OCI-LY3 (cell line): ENCODE measurements at regions not wholly inside any gene's neighbourhood (a gene's known extent, or its start where the extent isn't known, plus 50 kb on each side); places are given as distances from the start of the nearest gene placed in this dataset.

Experiments used
- CTCF ChIP-seq: fragments of 200-600, 300-600 bp; sonication (generic); IDR thresholded peaks from 2 replicates; pipeline ENCODE4 v1.5.1; 2014; ENCODE audit warnings: antibody characterized with exemption, low read length, low read depth
- EZH2phosphoT487 ChIP-seq: fragments of 200-600 bp; shearing (Covaris generic); IDR thresholded peaks from 2 replicates; pipeline ENCODE4 v1.6.1; 2018; ENCODE audit warnings: antibody characterized with exemption, mixed run types, low read depth

- TF ChIP-seq CTCF (no peak), EZH2phosphoT487 (no peak)
These were observed 1182.7 kb downstream of the AACS start for GRCh38 chr12:126247936-126248335.
